ENCODE measurements at regions not wholly inside any gene's neighbourhood (a gene's known extent, or its start where the extent isn't known, plus 50 kb on each side); places are given as distances from the start of the nearest gene placed in this dataset.

DNA sequence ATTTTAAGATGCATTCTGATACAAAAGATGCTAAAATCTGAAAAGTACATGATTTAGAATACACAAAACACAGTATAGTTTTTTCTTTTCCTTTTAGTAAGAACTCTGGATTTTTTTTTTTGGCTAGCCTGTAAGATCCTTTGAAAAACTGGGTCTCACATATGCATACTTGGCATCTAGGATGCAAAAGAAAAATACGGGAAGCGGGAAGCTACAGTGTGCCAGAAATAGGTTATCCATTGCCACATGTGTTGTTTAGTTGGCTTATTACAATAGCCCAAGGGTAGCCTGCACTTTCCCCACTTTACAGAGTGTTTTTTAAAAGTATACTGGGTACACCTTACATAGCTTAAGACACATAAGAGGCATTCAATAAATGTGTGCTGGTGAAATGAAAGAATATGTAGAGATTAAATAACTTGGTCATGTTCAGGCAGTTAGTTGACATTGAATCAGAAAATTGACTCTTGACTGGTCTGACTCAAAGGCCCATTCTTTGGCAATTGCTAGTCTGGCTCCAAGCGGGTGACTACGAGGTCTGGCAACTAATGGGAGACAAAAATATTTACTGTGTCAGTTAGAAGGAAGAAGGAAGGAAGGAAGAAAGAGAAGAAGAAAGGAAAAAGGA, 286.8 kb upstream of the TRIB2 start:
- Mint-ChIP-seq H3K4me3 (peak overlapping the region; percentile 6), H3K27ac (no peak overlapping the region), H3K9me3 (no peaks in the 10 kb centered on the region), H3K4me1 (peaks cover 9% of the 10 kb centered on the region), H3K27me3 (no peaks in the 10 kb centered on the region), H3K36me3 (no peaks in the 10 kb centered on the region)
- ATAC-seq (ENCODE audit: low read depth), result no peak
- DNase-seq (ENCODE audit: low spot score in 2 of 2), result no peak

DNA sequence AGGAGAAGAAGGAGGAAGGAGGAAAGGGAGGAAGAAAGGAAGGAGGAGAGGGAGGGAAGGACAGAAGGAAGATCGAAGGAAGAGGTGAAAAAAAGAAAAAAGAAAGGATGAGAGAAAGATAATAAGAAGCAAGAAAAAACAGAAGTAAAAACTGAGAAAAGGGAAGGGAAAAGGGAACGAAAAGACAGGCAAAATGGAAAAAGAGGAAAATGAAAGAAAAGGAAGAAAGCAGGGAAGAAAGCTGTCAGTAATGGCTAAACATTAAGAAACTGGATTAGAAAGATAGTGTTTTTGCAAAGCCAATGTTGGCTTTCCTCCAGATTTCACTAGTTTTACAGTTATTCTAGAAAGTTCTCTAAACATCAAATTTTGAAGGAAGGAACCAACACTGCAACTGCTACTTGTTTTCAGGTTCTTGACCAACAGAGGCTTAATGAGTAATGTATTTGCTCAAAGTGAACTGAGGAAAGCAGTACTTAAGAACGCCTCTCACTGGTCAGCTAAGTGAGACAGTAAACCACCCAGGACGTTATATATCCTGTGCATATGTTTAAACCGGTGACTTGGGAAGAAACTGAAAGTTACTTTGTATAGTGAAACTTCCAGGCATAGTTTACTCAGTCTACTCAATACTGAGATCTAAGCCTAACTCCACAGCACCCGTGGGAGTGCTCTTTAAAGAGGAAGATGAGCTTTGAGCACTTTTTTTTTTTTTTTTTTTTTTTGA, 286.2 kb upstream of the TRIB2 start:
- Mint-ChIP-seq H3K27me3 (no peaks in the 10 kb centered on the region), H3K4me1 (peaks cover 9% of the 10 kb centered on the region), H3K4me3 (peak overlapping the region; percentile 70), H3K36me3 (no peaks in the 10 kb centered on the region), H3K27ac (peak overlapping the region; percentile 61), H3K9me3 (no peaks in the 10 kb centered on the region)
- ATAC-seq (ENCODE audit: low read depth), result peak; percentile 74
- DNase-seq (ENCODE audit: low spot score in 2 of 2), result peak in 1 of 2 donors; percentile 3

DNA sequence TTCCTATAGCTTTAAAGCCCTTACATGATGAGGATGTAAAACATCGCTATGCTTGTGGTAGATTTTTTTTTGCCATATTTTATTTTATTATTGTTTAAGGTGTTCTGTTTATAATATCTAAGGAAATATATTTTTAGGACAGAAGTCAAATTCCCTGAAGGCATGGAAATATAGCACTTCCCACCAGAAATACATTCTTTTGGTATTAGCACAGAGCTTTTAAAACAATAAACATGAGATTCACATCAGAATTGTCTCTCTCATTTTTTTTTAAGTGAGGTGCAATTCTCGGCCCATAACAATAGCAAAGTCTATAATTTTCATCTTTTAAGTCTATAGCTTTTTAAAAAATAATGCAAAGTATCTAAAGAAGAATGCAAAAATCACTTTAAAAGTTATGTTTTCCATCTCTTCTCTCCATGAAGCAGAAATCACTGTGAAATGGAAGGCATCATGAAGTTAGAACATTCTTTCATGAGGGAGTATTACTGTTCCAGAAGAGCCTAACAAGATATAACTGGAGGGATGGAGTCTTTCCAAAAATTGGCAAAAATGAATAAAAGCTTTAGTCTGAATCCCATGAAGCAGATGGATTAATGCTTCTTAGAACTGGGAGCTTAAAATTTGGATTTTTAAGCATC, 283.6 kb upstream of the TRIB2 start:
- Mint-ChIP-seq H3K27ac (no peak overlapping the region), H3K36me3 (no peaks in the 10 kb centered on the region), H3K4me3 (no peak overlapping the region), H3K27me3 (no peaks in the 10 kb centered on the region), H3K9me3 (no peaks in the 10 kb centered on the region), H3K4me1 (peaks cover 7% of the 10 kb centered on the region)
- ATAC-seq (ENCODE audit: low read depth) (no peak), DNase-seq (ENCODE audit: low spot score in 2 of 2) (no peak)

DNA sequence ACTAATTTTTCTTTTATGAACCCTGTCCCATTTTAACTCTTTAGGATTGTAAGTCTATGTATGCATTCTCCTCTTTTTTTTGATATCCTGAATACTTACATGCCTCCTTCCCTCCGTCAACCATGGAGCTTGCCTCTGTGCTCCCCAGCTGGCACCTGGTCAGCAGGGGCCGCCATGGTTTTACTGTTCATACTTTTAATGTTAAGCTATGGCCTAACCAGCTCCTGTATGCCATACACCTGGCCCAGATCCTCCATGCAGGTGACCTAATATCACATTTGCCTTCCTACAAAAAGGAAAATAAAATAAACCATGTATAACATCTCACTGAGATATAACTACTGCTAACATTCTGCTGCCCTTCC, 283.1 kb upstream of the TRIB2 start:
- H3K27me3 Mint-ChIP-seq, result no peaks in the 10 kb centered on the region
- H3K4me1 Mint-ChIP-seq, result peaks cover 7% of the 10 kb centered on the region
- H3K9me3 Mint-ChIP-seq, result no peaks in the 10 kb centered on the region
- H3K36me3 Mint-ChIP-seq, result no peaks in the 10 kb centered on the region
- H3K4me3 Mint-ChIP-seq, result no peak overlapping the region
- ATAC-seq (ENCODE audit: low read depth) (no peak), DNase-seq (ENCODE audit: low spot score in 2 of 2) (no peak)
- no peak overlapping the region for H3K27ac Mint-ChIP-seq

DNA sequence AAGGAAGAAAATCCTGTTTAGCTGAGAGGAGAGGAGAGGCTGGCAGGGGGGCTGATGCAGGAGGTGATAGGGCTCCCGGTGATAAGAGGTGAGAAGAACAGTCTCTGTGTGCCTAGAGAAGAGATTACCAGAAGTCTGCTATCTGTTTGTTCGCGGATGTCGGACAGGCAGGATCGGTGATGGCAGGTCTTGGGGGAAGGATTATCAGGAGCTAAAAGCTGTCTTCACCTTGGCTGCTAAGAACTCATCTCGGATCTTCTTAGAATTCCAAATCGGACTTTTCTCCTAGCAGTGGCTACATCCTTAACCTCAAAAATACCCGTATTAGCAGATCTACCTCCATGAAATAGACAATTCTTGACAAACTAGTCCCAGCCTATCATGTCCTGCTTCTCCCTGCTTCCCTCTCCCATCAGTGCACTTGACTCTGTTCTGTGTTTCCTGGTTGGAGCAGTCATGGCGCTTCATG, 282.1 kb upstream of the TRIB2 start:
- H3K9me3 Mint-ChIP-seq, result no peaks in the 10 kb centered on the region
- ATAC-seq (ENCODE audit: low read depth) (no peak), DNase-seq (ENCODE audit: low spot score in 2 of 2) (no peak)
- H3K36me3 Mint-ChIP-seq, result no peaks in the 10 kb centered on the region
- H3K4me3 Mint-ChIP-seq, result no peak overlapping the region
- peaks cover 7% of the 10 kb centered on the region for H3K4me1 Mint-ChIP-seq
- H3K27ac Mint-ChIP-seq, result no peak overlapping the region
- no peaks in the 10 kb centered on the region for H3K27me3 Mint-ChIP-seq

DNA sequence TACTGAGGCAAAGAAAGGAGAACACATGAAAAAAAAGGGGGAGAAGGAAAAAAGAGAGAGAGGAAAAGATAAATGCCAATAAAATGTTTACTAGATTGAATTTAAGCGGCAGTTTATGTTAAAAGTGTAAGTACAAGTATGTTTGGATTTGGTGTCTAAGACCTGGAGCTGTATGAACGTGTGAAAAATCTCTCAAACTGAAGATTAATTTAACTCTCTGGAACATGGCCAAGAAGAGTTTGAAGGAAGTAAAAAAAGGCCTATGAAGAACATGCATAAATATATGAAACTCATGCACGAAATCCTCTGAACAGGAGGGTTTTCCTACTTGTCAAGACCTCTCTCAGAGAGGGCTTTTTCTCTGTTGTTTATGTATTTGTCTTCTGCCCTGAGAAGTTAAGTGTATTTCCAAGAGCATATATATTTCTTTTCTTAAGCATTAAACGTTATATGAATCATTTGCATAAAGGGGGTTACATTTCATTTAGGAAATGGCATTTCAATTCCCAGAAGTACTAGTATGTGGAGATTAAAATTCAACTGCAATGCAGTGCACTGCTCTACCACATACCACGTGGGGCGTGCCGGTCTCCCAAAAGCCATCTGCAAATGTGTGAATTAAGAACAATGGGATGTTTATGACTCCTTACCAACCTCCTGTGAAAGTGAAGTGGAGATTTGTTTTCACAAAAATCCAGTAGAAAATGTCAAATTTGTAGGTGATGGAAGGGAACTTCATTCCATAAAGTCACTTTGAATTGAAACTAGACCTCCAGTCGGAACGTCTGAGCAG, 281.1 kb upstream of the TRIB2 start:
- DNase-seq (ENCODE audit: low spot score in 2 of 2) (no peak), ATAC-seq (ENCODE audit: low read depth) (no peak)
- Mint-ChIP-seq H3K9me3 (no peaks in the 10 kb centered on the region), H3K36me3 (no peaks in the 10 kb centered on the region), H3K27me3 (no peaks in the 10 kb centered on the region), H3K4me1 (peaks cover 2% of the 10 kb centered on the region), H3K27ac (no peak overlapping the region), H3K4me3 (no peak overlapping the region)

DNA sequence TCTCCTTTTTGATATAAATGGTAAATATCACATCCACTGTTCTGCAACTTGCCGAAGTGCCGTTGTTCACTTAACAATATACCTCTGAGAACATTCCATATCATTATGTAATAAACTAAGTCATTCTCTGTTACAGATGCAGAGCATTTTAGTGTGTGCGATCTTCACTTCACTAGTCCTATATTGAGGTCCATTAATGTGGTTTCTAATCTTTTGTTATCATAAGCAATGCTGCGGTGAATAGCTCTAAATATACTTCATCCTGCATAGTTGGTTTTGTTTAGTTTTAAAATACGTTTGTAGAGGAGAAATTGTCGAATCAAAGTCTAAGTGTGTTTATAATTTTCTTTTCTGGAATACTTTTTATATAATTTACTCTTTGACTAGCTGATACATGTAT, 280.3 kb upstream of the TRIB2 start:
- H3K9me3 Mint-ChIP-seq, result no peaks in the 10 kb centered on the region
- no peaks in the 10 kb centered on the region for H3K36me3 Mint-ChIP-seq
- no peaks in the 10 kb centered on the region for H3K4me1 Mint-ChIP-seq
- no peaks in the 10 kb centered on the region for H3K27me3 Mint-ChIP-seq
- DNase-seq (ENCODE audit: low spot score in 2 of 2), result no peak
- no peak overlapping the region for H3K27ac Mint-ChIP-seq
- no peak for ATAC-seq (ENCODE audit: low read depth)
- no peak overlapping the region for H3K4me3 Mint-ChIP-seq

DNA sequence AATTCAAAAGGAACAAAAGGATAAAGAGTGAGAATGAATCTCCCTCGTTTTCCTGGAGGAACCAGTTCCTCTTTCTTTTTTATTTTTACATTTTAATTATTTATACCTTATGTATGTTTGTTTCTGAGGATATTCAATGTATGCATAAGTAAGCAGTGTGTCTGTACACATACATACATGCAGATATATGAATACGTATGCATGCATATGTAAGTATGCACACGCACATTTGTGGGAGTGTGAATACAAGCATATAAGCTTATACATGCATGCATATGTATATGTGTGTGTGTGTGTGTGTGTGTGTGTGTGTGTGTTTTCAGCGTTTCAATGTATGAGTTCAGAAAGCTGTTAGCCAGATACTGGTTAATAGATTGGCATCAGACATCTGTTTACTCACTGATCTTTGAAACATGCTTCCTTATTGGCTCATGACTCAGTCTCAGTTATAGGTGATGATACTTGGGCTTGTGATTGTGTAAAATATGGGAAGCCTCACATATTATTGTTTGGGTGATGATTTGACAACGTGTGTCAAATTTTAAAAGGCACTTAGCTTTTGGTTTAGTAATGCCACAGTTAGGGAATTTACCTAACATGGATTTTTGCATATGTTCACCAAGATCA, 279.7 kb upstream of the TRIB2 start:
- ATAC-seq (ENCODE audit: low read depth) (no peak), DNase-seq (ENCODE audit: low spot score in 2 of 2) (no peak)
- Mint-ChIP-seq H3K27ac (no peak overlapping the region), H3K4me3 (no peak overlapping the region), H3K4me1 (no peaks in the 10 kb centered on the region), H3K9me3 (no peaks in the 10 kb centered on the region), H3K36me3 (no peaks in the 10 kb centered on the region), H3K27me3 (no peaks in the 10 kb centered on the region)

DNA sequence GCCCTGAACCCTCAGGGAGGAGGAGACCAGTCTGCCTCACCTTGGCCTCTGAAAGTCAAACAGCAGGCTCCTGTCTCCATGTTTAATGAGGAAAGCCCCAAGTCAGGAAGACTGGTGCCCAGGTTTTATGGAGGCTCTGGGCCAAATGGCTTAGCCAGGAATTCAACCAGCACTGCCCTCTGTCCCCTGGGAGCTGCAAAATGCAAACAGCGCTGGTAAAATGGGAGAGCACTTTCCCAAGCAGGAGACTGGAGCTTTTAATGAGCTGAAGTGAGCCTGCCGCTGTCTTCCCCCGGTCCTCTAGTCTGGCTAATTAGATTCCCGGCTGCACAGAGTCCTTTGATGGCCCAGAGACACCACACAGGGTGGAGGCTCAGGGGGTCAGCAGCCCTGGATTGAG, 276.0 kb upstream of the TRIB2 start:
- DNase-seq (ENCODE audit: low spot score in 2 of 2), result no peak
- Mint-ChIP-seq H3K9me3 (no peaks in the 10 kb centered on the region), H3K4me3 (no peak overlapping the region), H3K36me3 (no peaks in the 10 kb centered on the region), H3K4me1 (no peaks in the 10 kb centered on the region), H3K27me3 (no peaks in the 10 kb centered on the region), H3K27ac (no peak overlapping the region)
- ATAC-seq (ENCODE audit: low read depth), result no peak

DNA sequence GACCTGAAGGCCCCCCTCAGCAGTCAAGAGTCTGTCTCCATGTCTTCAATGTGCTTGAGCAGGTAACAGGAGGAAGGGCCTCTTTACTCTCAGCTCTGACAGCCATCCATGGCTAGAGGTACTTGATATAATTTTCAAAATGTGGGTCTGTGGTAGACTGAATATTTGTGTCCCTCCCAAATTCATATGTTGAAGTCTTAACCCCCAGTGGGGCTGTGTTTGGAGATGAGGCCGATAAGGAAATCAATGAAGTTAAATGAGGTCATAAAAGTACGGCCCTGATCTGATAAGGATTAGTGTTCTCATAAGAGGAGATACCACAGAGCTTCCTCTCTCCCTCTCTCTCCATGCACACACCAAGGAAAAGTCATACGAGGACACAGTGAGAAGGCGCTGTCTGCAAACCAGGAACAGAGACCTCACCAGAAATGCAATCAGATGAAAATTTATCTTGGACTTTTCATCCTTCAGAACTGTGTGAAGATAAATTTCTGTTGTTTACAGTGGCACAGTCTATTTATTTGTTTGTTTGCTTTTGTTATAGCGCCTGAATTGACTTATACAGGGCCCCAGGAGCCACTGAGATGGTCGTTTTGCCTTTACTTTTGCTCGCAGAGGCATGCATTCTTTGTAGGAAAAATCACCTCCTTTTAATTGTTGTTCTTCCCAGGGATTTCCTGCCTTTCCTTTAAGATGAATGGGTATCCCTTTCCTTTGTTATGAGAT, 274.8 kb upstream of the TRIB2 start:
- no peaks in the 10 kb centered on the region for H3K4me1 Mint-ChIP-seq
- DNase-seq (ENCODE audit: low spot score in 2 of 2) (no peak), ATAC-seq (ENCODE audit: low read depth) (no peak)
- no peaks in the 10 kb centered on the region for H3K9me3 Mint-ChIP-seq
- H3K27me3 Mint-ChIP-seq, result no peaks in the 10 kb centered on the region
- H3K4me3 Mint-ChIP-seq, result no peak overlapping the region
- no peaks in the 10 kb centered on the region for H3K36me3 Mint-ChIP-seq
- H3K27ac Mint-ChIP-seq, result no peak overlapping the region

DNA sequence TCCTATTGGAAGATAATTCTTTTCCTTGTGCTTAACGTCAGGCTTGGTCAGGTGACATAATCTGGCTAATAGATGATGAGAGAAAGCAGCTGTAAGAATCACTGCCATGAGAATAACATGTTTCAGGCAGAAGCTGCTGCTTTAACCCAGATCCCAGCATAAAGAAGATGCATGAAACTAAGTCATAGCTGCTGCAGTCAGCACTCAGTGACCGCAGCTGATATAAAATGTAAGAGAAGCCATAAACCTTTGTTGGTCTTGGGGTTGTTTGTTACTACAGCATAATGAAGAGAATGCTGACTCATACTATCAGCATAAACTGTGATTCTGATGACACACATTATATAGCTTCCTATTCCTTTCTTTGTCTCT, 274.3 kb upstream of the TRIB2 start:
- no peaks in the 10 kb centered on the region for H3K36me3 Mint-ChIP-seq
- no peak for ATAC-seq (ENCODE audit: low read depth)
- H3K27ac Mint-ChIP-seq, result no peak overlapping the region

DNA sequence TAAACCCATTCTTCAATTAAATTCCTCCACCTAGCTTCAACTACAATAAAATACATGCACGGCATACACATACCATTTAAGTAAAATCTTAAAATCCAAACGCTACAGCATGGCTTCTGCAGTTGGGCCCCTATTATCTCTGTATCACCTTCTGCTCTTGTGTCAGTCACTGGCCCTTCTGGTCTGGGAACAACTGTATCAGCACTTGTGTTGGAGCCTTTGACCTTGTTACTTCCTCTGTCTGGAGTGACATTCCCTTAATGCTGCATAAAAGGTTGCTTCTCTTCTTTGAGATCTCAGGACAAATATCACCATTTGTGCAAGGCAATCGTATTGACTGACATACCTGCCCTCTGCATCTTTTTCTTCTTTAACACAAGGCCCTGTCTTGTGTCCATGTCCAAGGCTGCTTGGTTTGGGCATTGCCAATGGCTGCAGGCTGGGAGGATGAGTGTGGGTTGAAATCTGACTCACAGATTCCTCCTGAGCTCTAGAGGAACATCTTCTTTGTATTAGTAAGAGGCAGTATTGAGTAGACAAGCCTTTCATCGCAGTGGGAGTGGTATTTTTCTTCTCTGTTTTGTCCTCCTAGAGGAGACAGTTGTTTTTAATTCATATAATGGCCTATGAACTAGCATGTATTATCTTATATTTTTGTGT, 267.8 kb upstream of the TRIB2 start:
- H3K27me3 Mint-ChIP-seq, result no peaks in the 10 kb centered on the region
- no peaks in the 10 kb centered on the region for H3K9me3 Mint-ChIP-seq
- no peak overlapping the region for H3K4me3 Mint-ChIP-seq
- no peak for DNase-seq (ENCODE audit: low spot score in 2 of 2)
- no peaks in the 10 kb centered on the region for H3K36me3 Mint-ChIP-seq
- no peak overlapping the region for H3K27ac Mint-ChIP-seq
- no peak for ATAC-seq (ENCODE audit: low read depth)
- H3K4me1 Mint-ChIP-seq, result peaks cover 8% of the 10 kb centered on the region

More for the DNA sequence above, 274.3 kb upstream of the TRIB2 start:
- H3K4me3 Mint-ChIP-seq, result no peak overlapping the region
- no peaks in the 10 kb centered on the region for H3K9me3 Mint-ChIP-seq
- no peaks in the 10 kb centered on the region for H3K27me3 Mint-ChIP-seq
- H3K4me1 Mint-ChIP-seq, result no peaks in the 10 kb centered on the region
- no peak for DNase-seq (ENCODE audit: low spot score in 2 of 2)

DNA sequence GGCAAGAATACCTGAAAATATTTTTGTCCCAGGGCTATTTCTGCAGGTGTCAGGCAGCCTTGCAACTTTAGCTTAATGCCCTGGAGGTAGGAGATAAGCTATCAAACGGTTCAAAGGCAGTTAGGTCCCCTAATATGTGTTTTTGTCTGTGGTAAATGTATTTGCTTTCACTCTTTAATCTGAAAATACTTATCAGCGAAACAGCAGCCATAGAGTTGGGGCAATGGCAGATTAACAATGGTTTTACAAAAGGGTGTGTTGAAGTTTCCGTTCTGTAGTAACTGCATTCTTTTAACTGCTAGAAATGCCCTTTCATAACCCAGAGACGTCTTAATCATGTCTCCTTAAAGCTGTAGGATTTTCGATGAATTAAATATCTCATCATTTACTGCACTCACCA, 265.0 kb upstream of the TRIB2 start:
- DNase-seq (ENCODE audit: low spot score in 2 of 2), result no peak
- Mint-ChIP-seq H3K27me3 (no peaks in the 10 kb centered on the region), H3K4me1 (peaks cover 9% of the 10 kb centered on the region), H3K36me3 (no peaks in the 10 kb centered on the region), H3K27ac (peak overlapping the region; percentile 20), H3K4me3 (peak overlapping the region; percentile 34), H3K9me3 (no peaks in the 10 kb centered on the region)
- ATAC-seq (ENCODE audit: low read depth), result no peak
